ENCODE measurements at regions not wholly inside any gene's neighbourhood (a gene's known extent, or its start where the extent isn't known, plus 50 kb on each side); places are given as distances from the start of the nearest gene placed in this dataset.

DNA sequence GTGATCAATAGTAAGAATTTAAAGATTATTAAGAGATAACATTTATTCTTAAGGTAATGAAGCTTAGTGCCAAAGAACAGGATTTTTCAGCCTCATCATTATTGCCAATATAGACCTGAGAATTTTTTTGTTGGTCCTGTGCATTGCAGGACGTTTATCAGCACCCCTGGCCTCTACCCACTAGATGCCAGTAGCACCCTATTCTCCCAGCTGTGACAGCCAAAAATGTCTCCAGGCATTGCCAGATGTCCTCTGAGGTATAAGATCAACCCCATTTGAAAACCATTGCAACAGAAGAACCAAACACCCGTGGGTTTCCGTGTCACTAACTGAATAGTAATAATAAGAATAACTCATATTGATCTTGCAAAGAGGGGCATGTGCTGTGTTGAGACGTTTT lies 700.0 kb upstream of the SOX11 start:
- peak; percentile 19 to 47 (median 21) for TF ChIP-seq CTCF (IDR thresholded peaks at IDR 0.05)
- TF ChIP-seq POLR2AphosphoS5 (IDR thresholded peaks at IDR 0.05) = no peak
- TF ChIP-seq EP300 (IDR thresholded peaks at IDR 0.05) = no peak
